Hematopoietic multipotent progenitor cell (in vitro differentiated cells): ENCODE measurements at regions not wholly inside any gene's neighbourhood (a gene's known extent, or its start where the extent isn't known, plus 50 kb on each side); places are given as distances from the start of the nearest gene placed in this dataset.
A peak's percentile ranks its signal among the peaks of the same experiment; 100 is the strongest.
"Not testable (repeated sequence)": the region's sequence is repeated elsewhere in the genome, so short reads cannot be mapped to it uniquely, and the experiment has no call there.

Experiments
- DNase-seq, 3 donors: peaks; one replicate each; pipeline ENCODE4 v3.0.0-alpha.2; 2011 to 2015; ENCODE audit warnings: low read depth in 2 of 3, low spot score in 2 of 3

DNA sequence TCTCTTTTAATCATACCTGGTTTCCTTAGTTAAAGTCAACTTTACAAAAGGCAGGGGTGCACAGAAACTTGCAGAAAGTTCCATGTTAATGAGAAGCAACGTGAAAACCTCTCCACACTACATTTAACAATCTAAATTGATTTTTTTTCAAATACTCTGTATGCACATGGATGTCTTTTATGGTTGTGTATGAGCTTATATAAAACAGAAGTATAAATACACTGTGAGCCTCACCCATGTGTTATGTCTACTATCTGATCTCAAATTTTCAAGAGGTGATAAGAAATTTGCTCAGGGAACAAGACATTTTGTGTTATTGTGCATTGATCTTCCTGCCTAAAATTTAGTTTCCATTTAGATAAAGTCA, 617.6 kb downstream of the ADCYAP1 start:
- no peak for DNase-seq

DNA sequence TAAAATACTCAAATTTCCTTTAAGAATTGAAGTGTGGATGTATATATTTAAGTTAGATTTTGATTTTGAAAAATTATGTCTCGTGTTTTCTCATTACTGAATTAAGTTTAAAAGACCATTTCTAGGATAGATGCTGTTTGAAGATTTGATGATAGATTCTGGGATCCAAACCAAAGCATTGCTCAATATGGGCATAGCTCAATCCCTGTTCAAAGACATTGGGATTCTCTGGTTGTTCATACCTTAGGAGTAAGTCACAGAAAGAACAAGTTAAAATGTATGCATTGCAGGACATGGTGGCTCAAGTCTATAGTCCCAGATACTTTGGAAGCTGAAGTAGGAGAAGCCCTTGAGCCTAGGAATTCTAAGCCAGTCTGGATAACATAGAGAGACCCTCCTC, 622.3 kb downstream of the ADCYAP1 start:
- no peak for DNase-seq

DNA sequence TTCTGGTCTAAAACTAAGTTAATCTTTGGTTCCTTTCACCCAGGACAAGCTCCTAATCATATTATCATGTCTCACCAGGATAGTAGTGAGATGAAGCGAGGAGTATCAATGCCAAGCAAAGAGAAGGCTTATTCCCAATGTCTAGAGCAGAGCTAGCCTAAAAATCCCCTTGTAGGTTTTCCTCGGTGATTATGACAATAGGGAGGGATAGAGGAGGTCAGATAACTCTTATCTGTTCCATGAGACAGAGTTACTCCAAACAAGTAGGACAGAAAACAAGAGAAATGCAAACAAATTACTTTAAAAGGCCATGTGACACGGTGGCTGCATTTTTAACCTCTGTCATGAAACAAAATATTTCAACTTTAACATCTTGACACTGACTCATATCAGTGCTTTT, 623.1 kb downstream of the ADCYAP1 start:
- no peak for DNase-seq

DNA sequence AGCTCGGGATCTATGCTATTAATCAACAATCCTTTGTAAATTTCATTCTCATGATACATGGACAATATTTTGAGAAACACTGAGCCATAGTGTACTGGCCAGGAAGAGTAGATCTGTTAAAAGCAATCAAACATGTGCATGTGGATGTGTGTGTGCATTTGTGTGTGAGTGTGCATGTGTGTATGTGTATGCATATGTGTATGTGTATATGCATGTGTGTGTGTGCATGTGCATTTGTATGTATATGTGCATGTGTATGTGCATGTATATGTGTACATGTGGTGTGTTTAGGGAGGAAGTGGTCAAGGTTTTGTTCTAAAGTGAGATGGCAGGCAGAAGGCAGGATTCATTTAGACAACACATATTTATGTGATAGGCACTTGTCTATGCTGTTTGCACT, 623.8 kb downstream of the ADCYAP1 start:
- DNase-seq: no peak

DNA sequence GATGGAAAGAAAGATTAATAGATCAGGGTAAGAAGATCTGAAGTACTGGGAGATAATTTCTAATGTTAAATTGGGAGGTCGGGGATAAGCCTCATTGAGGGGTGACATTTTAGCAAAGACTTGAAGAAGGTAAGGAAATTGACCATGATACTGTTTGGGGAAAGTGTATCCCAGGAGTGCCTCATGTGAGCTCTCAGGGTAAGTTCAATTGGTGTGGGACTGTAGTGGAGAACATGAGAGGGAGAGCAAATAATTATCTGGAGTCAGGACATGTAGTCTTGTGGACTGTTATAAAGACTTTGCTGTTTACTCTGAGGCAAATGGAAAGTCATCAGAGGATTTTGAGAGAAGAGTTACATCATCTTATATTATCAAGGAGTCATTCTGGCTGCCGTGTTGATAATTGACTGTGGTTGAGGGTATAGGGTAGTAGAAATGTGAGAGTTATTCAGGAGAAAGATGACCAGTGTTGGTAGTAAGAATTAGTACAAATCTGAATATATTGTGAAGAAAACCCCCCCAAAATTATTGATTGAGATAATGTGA, 624.4 kb downstream of the ADCYAP1 start:
- no peak for DNase-seq

DNA sequence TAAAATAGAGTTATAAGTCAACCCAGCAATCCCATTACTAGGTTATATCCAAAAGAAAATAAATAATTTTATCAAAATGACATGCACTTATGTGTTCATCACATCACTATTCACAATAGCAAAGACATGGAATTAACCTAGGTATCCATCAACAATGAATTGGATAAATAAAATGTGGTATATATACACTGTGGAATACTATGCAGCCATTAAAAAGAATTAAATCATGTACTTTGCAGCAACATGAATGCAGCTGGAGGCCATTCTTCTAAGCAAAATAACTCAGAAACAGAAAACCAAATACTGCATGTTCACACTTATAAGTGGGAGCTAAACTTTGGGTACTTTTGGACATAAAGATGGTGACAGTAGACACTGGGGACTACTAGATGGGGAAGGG, 626.0 kb downstream of the ADCYAP1 start:
- DNase-seq: no peak

DNA sequence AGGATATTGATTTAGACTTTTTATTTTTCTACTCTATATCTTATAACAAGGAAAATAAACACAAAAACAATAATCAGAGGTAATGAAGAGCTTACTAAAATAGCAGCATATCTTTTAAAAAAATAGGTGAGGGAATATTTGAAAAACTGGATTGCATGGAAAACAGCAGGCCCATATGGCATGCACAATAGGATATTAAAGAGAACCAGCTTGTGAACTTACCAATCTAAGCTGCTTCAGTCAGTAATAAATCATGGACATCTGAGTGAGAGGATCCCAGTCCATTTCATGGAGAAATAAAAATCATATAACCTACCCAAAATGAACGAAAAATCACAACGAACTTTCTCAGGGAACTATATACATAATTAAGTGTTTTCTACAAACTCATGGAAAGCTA, 634.6 kb downstream of the ADCYAP1 start:
- no peak for DNase-seq

DNA sequence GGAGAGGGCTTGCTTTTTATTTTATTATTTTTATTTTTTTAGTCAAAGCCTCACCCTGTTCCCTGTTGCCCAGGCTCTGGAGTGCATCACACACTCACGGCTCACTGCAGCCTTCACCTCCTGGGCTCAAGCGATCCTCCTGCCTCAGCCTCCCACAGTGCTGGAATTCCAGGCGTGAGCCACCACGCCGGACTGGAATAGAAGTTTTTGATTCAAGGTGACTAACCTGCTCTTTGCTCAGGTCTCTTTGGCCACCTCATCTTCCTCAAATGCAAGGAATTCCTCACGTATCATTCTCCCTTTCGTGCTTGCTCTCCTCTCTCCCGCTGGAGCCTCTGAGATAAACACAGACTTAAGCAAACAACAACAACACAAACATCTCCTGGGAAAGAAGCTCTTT, 636.8 kb downstream of the ADCYAP1 start:
- DNase-seq: no peak

DNA sequence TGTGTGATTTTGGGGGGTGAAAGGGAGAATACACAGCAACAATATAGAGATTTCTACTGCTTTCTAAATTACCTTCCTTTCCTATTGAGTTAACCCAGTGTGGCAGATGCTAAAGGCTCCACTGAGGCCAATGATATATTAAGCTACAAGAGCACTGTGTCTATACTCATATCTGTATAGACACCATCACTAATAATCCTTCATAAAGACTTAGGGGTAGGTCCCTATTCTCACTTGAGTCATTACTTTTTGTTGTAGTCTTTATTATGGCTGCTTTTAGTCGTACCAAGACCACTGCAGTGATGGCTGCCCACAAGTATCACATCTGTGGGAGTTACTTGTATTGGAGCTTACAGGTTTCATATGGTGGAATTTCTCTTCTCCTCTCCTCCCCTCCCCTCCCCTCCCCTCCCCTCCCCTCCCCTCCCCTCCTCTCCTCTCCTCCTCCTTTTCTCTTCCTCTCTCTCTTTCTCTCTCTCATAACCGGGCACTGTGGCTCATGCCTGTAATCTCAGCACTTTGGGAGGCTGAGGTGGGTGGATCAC, 637.6 kb downstream of the ADCYAP1 start:
- no peak for DNase-seq

DNA sequence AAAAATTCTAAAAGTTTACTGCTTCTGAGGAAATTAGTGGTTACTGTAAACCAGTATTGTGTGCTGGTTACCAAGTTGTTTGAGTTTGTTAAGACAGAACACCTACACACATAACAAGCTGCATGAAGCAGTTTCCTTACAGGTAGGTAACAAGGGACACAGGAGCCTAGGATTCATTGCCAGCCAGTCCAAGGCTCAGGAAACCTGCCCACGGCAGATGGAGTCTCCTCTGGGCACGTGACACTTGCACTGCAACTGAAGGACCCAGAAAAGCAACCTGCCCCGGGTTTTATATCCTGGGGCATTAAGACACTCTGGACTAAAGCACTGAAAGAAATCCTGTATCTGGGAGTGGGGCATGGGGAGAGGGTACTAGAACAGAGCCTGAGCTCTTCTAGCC, 639.3 kb downstream of the ADCYAP1 start:
- DNase-seq: no peak

DNA sequence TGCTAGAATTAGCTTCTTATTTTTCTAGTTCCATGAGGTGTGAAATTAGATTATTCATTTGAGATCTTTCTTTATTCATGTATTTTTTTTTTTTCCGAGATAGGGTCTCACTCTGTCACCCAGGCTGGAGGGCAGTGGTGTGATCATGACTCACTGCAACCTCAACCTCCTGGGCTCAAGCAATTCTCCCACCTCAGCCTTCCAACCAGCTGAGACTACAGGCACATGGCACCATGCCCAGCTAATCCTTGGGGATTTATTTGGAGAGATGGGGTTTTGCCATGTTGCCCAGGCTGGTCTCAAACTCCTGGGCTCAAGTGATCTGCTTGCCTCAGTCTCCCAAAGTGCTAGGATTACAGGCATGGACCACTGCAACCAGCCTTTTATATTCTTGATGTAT, 653.0 kb downstream of the ADCYAP1 start:
- DNase-seq: not testable (repeated sequence)

DNA sequence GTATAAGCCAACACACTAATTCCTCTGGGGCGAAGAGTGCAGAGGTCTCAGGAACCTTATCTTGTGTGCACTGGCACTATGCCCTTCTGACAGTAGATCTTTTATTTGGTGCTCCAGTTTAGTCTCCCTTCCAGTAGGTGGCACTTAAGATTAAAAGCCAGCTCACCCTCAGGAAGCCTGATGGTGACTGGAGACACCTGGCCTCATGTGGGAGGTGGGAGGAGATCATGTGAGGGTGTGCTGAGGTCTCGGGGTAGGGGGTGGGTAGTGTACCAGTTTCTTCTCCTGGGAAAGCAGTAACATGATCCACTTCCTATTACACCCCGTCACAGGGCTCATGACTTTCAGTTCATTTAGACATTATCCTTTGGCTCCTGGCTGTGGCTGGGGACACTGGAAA, 654.9 kb downstream of the ADCYAP1 start:
- peak in 2 of 3 donors; percentile 20 to 51 for DNase-seq

DNA sequence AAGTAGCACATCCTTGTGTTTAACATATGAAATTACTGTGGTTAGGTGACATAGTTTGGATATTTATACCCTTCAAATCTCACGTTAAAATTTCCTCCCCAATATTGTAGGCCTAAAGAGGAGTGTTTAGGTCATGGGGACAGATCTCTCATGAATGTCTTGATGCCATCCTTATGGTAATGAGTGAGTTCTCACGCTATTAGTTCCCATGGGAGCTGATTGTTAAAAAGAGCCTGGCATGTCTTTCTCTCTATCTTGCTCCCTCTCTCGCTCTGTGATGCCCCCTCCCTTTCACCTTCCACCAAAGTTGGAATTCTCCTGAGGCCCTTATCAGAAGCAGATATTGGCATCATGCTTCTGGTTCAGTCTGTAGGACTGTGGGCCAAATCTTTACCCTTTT, 660.1 kb downstream of the ADCYAP1 start:
- no peak for DNase-seq

DNA sequence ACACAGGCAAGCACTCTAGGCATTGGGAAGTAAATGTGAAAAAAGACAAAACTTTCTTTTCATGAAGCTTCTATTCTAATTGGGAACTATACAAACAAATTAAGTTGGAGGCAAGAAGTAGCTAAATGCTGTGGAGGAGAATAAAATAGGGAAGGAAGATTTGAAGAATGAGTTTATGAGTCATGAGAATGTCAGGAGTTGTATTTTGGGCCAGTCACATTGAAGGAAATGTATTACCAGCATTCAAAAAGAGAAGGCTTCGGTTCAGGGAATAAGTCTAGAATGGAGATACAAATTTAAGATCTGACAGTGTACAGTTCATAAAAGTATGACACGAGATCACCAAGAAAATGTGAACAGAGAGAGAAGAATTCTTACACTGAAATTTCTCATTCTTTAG, 666.5 kb downstream of the ADCYAP1 start:
- DNase-seq: no peak

DNA sequence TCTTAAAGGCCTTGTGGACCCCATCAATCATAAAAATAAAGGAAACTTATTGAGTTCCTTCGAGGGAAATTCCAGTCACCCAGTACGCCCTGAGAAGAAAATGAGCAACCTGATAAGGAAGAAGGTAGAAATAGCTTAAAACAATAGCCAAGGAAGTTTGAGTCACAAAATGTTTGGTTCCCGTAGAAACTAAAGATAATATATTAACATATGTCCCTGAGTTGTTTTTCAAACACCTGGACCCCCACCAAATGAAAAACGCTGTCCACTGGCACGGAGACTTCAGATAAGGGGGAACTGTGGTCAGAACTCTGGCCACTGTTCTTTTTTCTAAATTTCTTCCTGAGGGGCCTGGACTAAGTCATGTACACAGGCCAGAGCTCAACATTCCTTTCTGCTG, 669.1 kb downstream of the ADCYAP1 start:
- DNase-seq: no peak

DNA sequence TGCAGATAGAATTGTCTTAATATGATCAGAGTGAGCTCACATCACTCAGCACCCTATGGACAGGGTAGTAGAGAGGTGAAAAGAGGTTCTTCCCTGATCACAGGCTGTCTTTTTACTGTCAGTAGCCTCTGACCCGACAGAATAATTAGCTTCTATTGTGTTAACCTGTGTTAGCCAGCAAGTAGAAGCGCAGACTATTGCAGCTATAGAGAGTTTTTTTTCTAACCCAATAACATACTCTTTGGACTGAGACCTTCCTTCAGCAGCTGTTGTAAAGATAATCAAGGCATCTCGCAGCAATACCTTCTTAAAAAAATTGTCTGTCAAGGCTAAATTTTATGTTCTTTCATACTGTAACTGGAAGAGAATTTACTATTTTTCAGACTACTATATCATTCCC, 670.4 kb downstream of the ADCYAP1 start:
- DNase-seq: no peak

DNA sequence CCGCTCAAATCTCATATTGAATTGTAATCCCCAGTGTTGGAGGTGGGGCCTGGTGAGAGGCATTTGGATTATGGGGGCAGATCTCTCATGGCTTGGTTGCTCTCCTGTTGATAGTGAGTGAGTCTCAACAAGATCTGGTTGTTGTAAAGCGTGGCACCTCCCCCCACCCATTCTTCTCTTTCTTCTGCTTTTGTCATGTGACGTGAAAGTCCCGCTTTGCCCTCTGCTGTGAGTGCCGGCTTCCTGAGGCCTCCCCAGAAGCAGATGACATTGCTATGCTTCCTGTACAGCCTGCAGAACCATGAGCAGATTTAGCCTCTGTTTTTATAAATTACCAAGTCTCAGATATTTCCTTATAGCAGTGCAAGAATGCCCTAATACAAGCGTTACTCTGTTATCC, 673.8 kb downstream of the ADCYAP1 start:
- DNase-seq: peak in 2 of 3 donors; percentile 50 to 79

DNA sequence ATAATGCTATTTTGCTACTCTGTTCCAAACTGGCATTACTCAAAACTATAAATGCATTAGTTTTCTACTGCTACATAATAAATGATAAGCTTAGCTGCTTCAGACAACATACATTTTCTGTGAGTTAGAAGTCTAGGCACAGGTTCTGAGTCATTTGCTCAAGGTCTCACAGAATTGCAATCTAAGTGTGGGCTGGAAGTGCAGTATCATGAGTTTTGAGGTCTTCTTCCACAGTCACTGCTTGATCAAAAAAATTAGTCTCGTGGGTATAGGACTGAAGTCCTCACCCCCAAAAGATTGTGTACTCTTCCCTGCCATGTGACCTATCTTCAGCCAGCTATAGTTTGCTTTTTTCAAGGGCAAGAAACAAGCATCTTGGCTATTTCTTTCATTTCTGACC, 676.9 kb downstream of the ADCYAP1 start:
- DNase-seq: no peak

DNA sequence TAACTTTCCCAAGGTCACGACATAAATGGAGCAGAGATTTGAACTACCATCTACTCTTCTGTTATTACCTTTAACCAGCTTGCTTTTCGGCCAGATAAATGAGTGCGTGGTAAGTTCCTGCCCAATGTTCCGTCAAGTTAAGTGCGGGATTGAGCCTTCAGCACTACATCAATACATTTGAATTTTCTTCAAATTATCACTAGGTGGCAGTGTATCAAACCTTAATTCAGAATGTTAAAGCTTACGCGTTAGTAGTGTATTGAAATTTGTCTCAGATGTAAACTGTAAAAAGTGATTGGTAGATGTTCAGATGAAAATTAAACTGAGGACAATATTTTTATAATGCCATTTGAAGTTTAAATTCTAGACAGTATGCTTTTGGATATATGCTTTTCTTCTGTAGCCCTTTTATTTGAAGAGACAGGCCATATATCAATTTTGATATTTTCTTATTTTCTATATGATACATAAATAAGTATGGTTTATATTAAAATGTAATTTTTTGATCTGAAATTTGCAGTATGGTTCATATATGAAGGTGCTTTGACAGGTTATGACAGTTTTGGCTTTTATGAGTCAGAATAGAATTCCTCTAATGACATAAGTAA, 681.3 kb downstream of the ADCYAP1 start:
- DNase-seq: peak in 2 of 3 donors; percentile 23 to 61

DNA sequence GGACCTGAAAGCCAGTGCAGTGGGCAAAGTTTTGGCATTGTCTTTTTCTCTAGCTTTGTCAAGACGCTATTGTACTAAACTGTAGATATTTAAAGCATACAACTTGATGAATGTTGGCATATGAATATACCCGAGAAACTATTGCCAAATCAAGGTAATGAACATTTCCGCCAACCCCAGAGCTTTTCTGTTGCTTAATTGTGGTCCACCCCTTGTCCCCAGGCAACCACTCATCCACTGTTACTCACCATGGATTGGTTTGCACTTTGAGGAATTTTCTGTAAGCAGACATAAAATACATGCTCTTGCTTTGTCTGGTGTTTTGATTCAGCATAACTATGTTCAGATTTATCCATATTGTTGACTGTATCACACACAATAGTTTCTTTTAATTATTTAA, 688.4 kb downstream of the ADCYAP1 start:
- no peak for DNase-seq

DNA sequence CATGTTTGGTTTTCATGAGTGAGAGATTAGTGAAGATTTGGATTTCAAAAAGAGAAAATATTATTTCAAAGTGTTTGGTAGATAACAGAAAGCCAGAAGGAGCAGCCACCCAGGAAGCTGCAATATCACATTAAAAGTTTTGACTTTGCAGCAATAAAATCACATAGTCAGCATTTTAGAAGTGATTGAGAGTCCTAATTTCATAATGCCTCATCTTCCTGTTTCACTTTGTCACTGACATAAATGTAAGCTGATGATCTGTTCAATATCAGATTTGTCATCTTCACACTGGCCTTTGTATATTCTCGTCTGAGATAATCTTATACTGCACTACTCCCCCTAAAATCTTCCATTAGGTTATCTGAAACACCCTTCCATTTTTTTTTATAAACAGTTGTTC, 690.5 kb downstream of the ADCYAP1 start:
- DNase-seq: no peak

DNA sequence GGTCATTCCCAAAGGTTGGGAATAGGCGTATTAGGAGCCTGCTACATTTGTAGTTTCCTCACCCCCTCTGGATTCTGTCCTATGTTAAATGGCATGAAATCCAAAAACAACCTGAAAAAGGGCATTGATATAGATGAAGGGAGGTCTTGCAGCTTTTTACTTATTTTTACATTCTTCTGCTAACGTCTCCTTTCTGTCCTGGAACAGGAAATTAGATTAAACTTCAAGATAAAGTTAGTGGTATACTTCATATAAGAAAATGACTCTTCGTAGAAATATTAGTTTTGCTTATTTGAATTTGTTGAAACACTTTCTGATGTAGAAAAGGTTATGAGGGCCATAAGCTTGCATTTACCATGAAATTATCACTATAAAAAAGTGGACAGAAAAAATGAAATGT, 694.5 kb downstream of the ADCYAP1 start:
- peak in 1 of 3 donors; percentile 31 for DNase-seq

DNA sequence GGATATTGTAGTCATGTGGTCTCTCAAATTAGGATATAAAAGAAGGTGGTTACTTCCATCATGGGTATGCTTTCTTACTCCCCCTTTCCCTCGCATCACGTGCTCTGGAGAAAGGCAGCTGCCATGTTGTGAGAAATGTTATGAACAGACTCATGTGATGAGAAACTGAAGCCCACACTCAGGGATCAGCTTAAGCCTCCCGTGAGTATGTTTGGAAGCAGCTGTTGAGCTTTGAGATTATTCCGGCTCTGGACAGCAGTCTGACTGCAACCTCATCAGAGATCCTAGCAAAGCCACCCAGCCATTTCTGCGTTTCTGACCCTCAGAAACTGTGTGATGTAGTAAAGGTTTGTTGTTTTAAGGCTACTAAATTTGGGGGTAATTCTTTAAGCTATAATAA, 700.1 kb downstream of the ADCYAP1 start:
- no peak for DNase-seq
